B cell (primary cell): ENCODE measurements at regions not wholly inside any gene's neighbourhood (a gene's known extent, or its start where the extent isn't known, plus 50 kb on each side); places are given as distances from the start of the nearest gene placed in this dataset.

ENCODE experiments used
- ATAC-seq: fragments of 200-7000 bp; cut with Tn5 transposase; one replicate; pipeline ENCODE4 v1.10.0; 2021; ENCODE audit warnings: low read depth, mild to moderate bottlenecking, moderate number of reproducible peaks, moderate library complexity
- CTCF ChIA-PET: fragments of 350-600 bp; sonication (Branson Sonifier 250); formaldehyde crosslinking; loops from one replicate; lab custom pipeline; 2021; ENCODE audit warnings: antibody characterized with exemption, inconsistent platforms; lab: Charles Lee
- POLR2A ChIA-PET: fragments of 350-600 bp; sonication (Branson Sonifier 250); formaldehyde crosslinking; loops from one replicate; lab custom pipeline; 2021; ENCODE audit warnings: antibody characterized with exemption; lab: Charles Lee
- DNase-seq: peaks from one replicate; pipeline ENCODE4 v3.0.0; 2013
- H2AFZ ChIP-seq: 2 replicates; pipeline ENCODE4 v1.6.1; 2012; ENCODE audit warnings: mild to moderate bottlenecking, low read depth, low read length; ENCODE audit not compliant: insufficient read depth, poor library complexity, severe bottlenecking
- H3K27ac ChIP-seq, 2 donors: 1 replicate in 1 of 2; 2 replicates in 1 of 2; pipeline ENCODE4 v1.5.1; 2012 to 2013; ENCODE audit warnings: low read length in 2 of 2, mild to moderate bottlenecking in 2 of 2, moderate library complexity in 1 of 2
- H3K27me3 ChIP-seq, 4 experiments: fragments of 200-600 bp in 1 of 4; sonication (generic) in 1 of 4; replicated peaks in 1 of 4; 1 replicate in 2 of 4; 2 replicates in 2 of 4; pipeline versions ENCODE4 v1.6.1 to v1.7.0; 2013 to 2016; ENCODE audit warnings: low read length in 3 of 4, mild to moderate bottlenecking in 2 of 4, mixed read lengths in 1 of 4, moderate library complexity in 1 of 4; ENCODE audit not compliant: insufficient read depth in 4 of 4, control insufficient read depth in 3 of 4; ENCODE audit errors: control extremely low read depth in 1 of 4
- H3K36me3 ChIP-seq, 2 experiments: replicated peaks in 1 of 2; 1 replicate in 1 of 2; 2 replicates in 1 of 2; pipeline versions ENCODE4 v1.6.1 to v1.7.1; 2013; ENCODE audit warnings: low read length in 1 of 2; ENCODE audit not compliant: insufficient read depth in 2 of 2, control insufficient read depth in 1 of 2; ENCODE audit errors: control extremely low read depth in 1 of 2, extremely low read depth in 1 of 2
- H3K4me1 ChIP-seq, 2 donors: fragments of 200-600 bp in 1 of 2; sonication (generic) in 1 of 2; 1 replicate in 1 of 2; 2 replicates in 1 of 2; pipeline versions ENCODE4 v1.5.1 to v1.6.1; 2013 to 2017; ENCODE audit warnings: low read length in 2 of 2; ENCODE audit not compliant: control insufficient read depth in 2 of 2, insufficient read depth in 2 of 2
- H3K4me2 ChIP-seq: replicated peaks from 2 replicates; pipeline ENCODE3; 2012; ENCODE audit warnings: mild to moderate bottlenecking, low read depth, low read length; ENCODE audit not compliant: poor library complexity, severe bottlenecking
- H3K4me3 ChIP-seq, 5 experiments: fragments of 200-600 bp in 1 of 5; sonication (generic) in 1 of 5; 1 replicate in 3 of 5; 2 replicates in 2 of 5; pipeline versions ENCODE4 v1.5.1 to v1.7.0; 2011 to 2016; ENCODE audit warnings: low read length in 4 of 5, mild to moderate bottlenecking in 4 of 5, low read depth in 2 of 5, control low read depth in 1 of 5, moderate library complexity in 1 of 5; ENCODE audit not compliant: insufficient read depth in 1 of 5; ENCODE audit errors: control extremely low read depth in 1 of 5, extremely low read depth in 1 of 5
- H3K79me2 ChIP-seq: fragments of 200-600 bp; sonication (generic); one replicate; pipeline ENCODE4 v1.6.0; 2016; ENCODE audit warnings: low read length; ENCODE audit not compliant: control insufficient read depth, insufficient read depth
- H3K9ac ChIP-seq: fragments of 200-600 bp; sonication (generic); 2 replicates; pipeline ENCODE4 v1.6.1; 2017; ENCODE audit warnings: mild to moderate bottlenecking, low read length, moderate library complexity
- H3K9me3 ChIP-seq, 3 donors: one replicate each; pipeline versions ENCODE4 v1.6.1 to v1.7.1; 2013; ENCODE audit warnings: low read length in 2 of 3; ENCODE audit not compliant: control insufficient read depth in 2 of 3, insufficient read depth in 1 of 3; ENCODE audit errors: control extremely low read depth in 1 of 3
- H4K20me1 ChIP-seq: 2 replicates; pipeline ENCODE4 v1.6.0; 2012; ENCODE audit warnings: mild to moderate bottlenecking, low read length; ENCODE audit not compliant: insufficient read depth, control insufficient read depth, poor library complexity, severe bottlenecking
- H3K27ac Mint-ChIP-seq: one replicate; pipeline ENCODE4 v1.8.0; 2021; ENCODE audit warnings: mixed read lengths
- H3K27me3 Mint-ChIP-seq: one replicate; pipeline ENCODE4 v1.8.0; 2021; ENCODE audit warnings: mixed read lengths
- H3K4me1 Mint-ChIP-seq: one replicate; pipeline ENCODE4 v1.8.0; 2021; ENCODE audit warnings: mixed read lengths
- H3K4me3 Mint-ChIP-seq: one replicate; pipeline ENCODE4 v1.8.0; 2021; ENCODE audit warnings: mixed read lengths
- H3K9me3 Mint-ChIP-seq: one replicate; pipeline ENCODE4 v1.8.0; 2022; ENCODE audit warnings: mixed read lengths; ENCODE audit not compliant: insufficient read depth
- CTCF ChIP-seq: fragments of 200-600 bp; IDR thresholded peaks from one replicate; pipeline ENCODE4 v1.8.0; 2022; ENCODE audit warnings: antibody characterized with exemption, mild to moderate bottlenecking
- EZH2 ChIP-seq: IDR thresholded peaks from 2 replicates; pipeline ENCODE4 v1.6.1; 2012; ENCODE audit warnings: borderline replicate concordance, low read depth, mild to moderate bottlenecking, moderate library complexity, low read length; ENCODE audit not compliant: insufficient read depth, poor library complexity, severe bottlenecking
- WGBS: methylation state at CpG from one replicate; pipeline ENCODE4 v1.1.5; 2013; ENCODE audit warnings: missing lambda C conversion rate; ENCODE audit not compliant: insufficient coverage; 5-methylcytosine and 5-hydroxymethylcytosine counted together
- intact Hi-C: fragments of 100-400 bp; cut with micrococcal nuclease; formaldehyde crosslinking; loops from one replicate; pipeline ENCODE4 v1.10.0; 2022

GRCh38 chr9:100939636-100940035 is 88.9 kb upstream of the PLPPR1 start:
- Histone ChIP-seq H3K9ac (no peak overlapping the region), H3K9me3 (peaks cover 0 to 11% (median 0%) of the 10 kb centered on the region in 3 donors), H3K4me3 (no peak overlapping the region), H3K36me3 (no peaks in the 10 kb centered on the region), H3K79me2 (no peaks in the 10 kb centered on the region), H3K4me2 (no peak overlapping the region), H3K27ac (no peak overlapping the region), H3K27me3 (no peaks in the 10 kb centered on the region), H3K4me1 (no peaks in the 10 kb centered on the region), H2AFZ (no peak overlapping the region), H4K20me1 (no peaks in the 10 kb centered on the region)
- no peak for ATAC-seq
- H3K27me3 Mint-ChIP-seq: no peaks in the 10 kb centered on the region
- POLR2A ChIA-PET: no interaction called here
- intact Hi-C loops: no loop called here
- no peak for DNase-seq
- TF ChIP-seq CTCF: no peak
- no peak for TF ChIP-seq EZH2
- CTCF ChIA-PET: no interaction called here
- H3K9me3 Mint-ChIP-seq: peaks cover 2% of the 10 kb centered on the region
- H3K27ac Mint-ChIP-seq: no peak overlapping the region
- no peaks in the 10 kb centered on the region for H3K4me1 Mint-ChIP-seq
- H3K4me3 Mint-ChIP-seq: no peak overlapping the region

- Mint-ChIP-seq H3K27me3 (no peaks in the 10 kb centered on the region), H3K4me3 (no peak overlapping the region), H3K4me1 (no peaks in the 10 kb centered on the region), H3K27ac (no peak overlapping the region), H3K9me3 (no peaks in the 10 kb centered on the region)
- Histone ChIP-seq H3K4me3 (no peak overlapping the region), H3K9me3 (peaks cover 0 to 2% (median 0%) of the 10 kb centered on the region in 3 donors), H3K4me2 (no peak overlapping the region), H3K27ac (no peak overlapping the region), H3K27me3 (no peaks in the 10 kb centered on the region), H3K36me3 (no peaks in the 10 kb centered on the region), H3K9ac (no peak overlapping the region), H3K4me1 (no peaks in the 10 kb centered on the region), H3K79me2 (no peaks in the 10 kb centered on the region), H2AFZ (no peak overlapping the region), H4K20me1 (no peaks in the 10 kb centered on the region)
- ChIA-PET POLR2A (no interaction called here), CTCF (no interaction called here)
- no peak for DNase-seq
- ATAC-seq: no peak
- no CpG with 5 or more reads among the region's 3 CpGs for WGBS
- TF ChIP-seq CTCF (no peak), EZH2 (no peak)
- intact Hi-C loops: no loop called here
Measured at GRCh38 chr9:100959226-100959625, 69.3 kb upstream of the PLPPR1 start.
